GM18867 (cell line): ENCODE measurements at regions not wholly inside any gene's neighbourhood (a gene's known extent, or its start where the extent isn't known, plus 50 kb on each side); places are given as distances from the start of the nearest gene placed in this dataset.
"Not testable (repeated sequence)": the region's sequence is repeated elsewhere in the genome, so short reads cannot be mapped to it uniquely, and the experiment has no call there.

Experiments used
- ATAC-seq: cut with Tn5 transposase; IDR thresholded peaks from one replicate; pipeline ENCODE4 v1.9.1; 2021; ENCODE audit warnings: mild to moderate bottlenecking, moderate library complexity; ENCODE audit not compliant: unreplicated experiment

DNA sequence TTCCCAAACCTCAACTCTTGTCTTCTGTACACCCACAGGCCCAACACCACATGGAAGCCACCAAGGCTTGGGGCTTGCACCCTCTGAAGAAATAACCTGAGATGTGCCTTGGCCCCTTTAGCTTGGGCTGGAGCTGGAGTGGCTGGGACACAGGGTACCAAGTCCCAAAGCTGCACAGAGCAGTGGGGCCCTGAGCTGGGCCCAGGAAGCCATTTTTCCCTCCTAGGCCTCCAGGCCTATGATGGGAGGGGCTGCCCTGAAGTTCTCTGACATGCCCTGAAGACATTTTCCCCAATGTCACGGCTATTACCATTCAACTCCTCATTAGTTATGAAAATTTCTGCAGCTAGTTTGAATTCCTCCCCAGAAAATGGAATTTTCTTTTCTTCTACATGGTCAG lies 163.2 kb upstream of the ARID1B start:
- no peak for ATAC-seq

DNA sequence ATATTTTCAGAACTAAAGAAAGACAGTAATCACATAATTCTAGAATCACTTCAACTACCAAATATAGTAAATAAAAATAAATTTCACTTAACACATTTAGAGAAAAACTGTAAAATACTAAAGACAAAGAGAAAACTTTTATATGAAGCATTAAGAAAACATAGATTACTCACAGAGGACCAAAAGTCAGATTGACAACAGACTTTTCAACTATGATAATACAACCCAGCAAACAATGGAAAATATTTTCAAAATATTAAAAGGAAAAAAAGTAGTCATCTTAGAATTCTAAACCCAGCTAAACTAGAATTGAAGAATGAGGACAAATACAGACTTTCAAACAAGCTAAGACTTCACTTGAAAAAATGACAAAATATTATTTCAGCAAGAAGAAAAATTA lies 164.8 kb upstream of the ARID1B start:
- no peak for ATAC-seq

DNA sequence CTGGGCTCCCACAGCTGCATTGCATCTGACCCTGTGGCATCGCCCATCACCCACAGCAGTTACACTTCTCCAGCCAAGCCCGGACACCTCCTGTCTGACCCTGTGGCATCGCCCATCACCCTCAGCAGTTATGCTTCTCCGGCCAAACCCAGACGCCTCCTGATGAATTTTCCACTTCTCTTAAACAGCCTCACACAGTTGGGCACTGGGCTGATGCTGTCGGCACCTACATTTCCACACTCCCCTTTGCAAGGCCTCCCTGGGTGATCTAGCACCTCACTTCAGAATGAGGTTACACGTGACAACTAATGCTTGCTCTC lies 175.2 kb upstream of the ARID1B start:
- peak; percentile 26 for ATAC-seq

DNA sequence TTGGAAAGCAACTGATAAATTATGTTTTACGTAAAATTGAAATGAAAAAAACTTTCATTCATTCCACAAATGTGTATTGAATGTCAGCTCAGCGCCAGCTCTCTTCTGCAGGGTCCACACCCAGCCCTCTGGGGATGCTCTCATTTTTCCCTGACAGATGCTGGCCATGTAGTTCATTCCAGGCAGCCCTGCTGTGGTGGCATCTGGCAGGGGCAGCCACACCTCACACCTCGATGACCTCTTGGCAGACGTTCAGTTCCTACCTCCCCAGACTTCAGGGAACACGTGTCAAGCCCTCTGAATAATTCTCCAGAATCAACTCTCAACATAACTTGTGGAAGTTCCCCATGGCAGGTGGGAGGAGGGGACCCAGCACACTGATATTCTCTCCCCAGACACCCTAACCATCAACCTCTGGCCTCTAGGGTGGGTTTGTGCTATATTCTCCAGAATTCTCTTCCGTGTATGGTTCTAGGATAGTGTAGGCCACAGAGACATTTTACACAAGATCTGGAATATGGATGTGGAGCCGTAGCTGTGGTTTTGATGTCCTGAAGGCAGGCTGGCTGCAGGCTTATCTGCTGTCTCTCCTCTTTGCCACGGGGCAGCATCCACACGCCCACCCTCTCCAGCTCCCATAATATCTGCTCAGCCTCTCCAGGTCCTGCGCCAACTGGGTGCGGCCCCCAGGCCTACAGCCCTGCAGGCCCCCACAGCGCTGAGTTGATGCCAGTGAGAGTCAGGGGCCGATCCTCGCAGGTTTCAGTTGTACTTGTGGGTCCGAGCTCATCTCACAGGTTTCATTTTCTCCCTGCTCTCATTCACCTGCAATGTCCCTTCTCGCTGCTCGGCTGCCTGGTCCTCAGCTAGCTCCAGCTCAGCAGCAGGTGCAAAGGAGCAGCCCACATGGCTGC lies 175.8 kb upstream of the ARID1B start:
- ATAC-seq, result peak; percentile 53

DNA sequence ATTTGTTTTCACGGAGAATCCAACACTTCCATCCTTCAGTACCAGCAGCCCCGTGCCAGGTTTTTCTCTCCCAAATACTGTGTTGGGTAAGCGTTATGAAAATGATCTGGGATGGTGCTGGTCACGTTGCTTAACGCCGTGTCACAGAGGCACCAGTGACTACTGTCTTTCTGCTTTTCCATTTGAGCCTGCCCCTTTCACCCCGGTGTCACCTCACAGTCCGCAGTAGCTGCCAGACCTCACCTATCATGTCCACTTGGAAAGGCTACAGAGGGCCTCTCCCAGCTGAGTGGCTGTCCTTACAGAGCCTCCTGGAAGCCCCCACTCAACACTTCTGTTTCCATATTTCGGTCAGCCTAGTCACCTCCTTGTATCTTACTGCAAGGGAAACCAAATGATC lies 176.5 kb upstream of the ARID1B start:
- no peak for ATAC-seq

DNA sequence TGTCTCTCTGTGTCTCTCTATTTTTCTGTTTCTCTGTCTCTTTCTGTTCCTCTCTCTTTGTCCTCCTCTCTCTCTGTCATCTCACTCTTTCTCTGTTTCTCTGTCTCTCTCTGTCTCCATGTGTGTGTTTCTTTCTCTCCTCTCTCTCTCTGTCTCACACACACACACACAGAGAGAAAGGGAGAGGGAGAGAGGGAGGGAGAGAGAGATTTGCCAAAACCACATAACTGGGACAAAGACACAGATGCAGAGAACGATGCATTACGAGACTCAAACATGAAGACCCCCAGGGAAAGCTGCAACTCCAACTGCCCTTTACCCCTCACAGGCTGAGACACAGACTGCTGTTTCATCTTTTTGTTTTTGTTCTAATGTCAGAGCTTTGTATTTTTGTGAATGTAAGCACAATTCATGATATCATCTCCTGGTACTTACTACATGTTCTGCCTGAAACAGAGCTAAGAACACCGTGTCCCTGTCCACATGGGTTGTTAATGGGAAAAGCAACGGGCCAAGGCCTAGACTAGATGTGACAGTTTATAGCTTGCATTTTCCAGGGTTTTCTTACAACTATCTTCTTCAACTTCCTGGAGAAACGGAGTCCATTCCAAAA lies 177.1 kb upstream of the ARID1B start:
- ATAC-seq, result no peak

DNA sequence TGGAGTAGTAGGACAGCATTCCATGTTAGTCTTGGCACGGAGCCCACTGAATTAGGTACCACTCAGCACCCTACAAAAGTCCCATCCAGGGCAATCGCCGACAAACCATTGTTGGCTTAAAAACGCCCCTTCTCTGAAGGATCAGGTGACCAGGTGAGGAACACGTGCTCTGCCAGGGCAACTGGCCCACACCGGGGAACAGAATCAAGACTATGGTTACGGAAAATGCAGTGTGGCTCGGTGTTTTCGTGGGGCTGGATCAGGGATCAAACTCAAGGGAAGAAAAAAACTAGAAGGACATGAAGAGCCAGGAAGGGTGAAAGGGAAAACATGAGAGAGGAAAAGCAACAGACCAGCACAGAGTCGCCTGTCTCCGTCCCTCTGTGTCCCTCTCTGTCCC lies 177.8 kb upstream of the ARID1B start:
- ATAC-seq, result no peak

DNA sequence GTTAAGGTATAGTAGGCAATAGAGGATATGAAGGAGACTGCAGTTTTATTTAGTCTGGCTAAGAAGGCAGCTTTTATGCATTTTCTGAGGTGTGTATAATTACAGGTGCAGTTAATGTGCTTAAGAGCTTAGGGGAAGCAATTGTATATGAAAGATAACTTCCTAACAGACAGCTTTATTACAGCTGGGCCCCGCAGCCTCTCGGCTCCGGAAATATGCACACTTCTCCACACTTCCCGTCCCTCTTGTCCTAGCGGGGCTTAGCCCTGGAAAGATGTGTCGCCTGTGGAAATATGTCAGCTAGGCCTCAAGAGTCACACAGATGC lies 178.4 kb upstream of the ARID1B start:
- no peak for ATAC-seq

DNA sequence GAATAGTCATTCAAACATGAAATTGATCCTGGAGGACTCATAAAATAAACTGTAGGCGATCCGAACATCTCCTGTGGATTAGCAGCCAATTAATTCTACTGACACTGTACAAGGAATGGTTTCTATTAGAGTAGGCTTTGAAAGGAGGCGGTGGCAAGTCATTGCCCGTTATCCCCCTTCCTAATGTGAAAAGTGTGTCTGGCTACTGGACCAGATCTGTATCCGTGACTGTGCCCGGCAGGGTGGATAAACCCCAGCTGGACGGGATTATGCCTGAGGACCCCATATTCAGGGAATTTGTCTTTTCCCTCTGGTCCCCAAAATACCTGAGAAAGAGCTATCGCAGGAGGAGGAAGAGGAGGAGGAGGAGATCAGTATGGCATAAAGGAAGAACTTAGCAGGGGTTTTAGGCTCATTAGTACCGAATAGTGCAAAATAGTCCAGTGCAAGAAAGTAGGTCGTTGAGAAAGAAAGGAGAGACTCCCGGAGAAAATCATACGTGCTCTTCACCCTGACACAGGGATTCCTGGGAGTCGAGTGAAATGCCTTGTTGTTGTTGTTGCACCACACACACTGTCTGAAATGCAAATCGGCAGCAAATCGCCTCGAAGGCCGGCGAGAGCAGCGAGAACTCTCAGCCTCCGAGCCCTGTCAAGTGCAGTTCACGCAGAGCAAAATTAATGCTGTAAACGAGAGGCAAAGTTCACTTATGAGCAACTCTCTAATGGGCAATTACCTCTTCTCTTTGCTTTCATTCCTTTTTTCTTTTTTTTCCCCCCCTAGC lies 178.9 kb upstream of the ARID1B start:
- ATAC-seq, result no peak

DNA sequence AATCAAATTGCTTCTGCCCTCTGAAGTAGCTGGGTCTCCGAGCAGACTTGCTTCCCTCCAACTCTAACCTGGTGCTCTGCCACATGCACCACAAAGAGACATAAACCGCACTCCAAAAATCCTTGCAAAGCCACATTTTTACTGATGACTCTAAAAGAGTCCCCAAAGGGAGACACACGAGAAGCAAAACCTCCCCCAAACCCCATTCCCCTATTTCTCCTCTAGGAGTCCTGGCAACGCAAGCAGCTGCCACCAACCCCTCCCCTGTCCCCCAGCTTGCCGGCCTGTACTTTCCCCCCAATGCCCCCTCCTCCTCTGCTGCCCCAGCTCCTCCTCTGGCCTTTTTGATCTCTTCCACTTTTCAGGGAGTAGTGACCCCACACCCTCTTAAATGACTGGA lies 180.1 kb upstream of the ARID1B start:
- ATAC-seq, result no peak

DNA sequence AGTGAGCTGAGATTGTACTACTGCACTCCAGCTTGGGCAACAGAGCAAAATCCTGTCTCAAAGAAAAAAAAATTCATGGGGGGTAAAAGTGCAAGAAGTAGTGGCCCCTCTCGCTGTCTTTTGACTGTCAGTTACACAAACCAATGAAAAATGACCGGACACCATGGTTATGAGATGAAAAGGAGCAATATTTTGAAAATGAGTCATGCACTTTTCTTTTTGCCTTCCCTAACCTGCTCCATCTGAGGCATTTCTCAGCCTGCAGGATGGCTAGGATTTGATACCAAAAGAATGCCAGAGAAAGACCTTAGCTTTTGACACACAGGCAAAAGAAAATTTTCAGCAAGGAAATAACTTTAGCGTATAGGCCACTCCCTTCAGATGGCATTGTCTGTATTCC lies 181.7 kb upstream of the ARID1B start:
- ATAC-seq, result no peak

DNA sequence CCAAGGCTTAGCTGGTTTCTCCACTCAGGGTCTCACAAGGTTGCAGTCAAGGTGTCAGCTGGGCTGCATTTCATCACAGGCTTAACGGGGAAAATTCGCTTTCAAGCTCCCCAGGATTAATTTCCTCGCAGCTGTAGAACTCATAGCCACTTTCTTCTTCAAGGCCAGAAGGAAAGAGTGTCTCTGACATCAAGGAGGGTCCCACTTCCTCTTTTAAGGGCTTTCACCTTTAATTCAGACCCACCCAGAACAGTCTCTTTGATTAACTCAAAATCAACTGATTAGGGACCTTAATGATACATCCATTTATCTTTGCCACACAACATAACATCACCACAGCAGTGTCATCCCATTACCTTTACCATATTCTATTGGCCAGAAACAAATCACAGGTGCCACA lies 183.3 kb upstream of the ARID1B start:
- no peak for ATAC-seq

DNA sequence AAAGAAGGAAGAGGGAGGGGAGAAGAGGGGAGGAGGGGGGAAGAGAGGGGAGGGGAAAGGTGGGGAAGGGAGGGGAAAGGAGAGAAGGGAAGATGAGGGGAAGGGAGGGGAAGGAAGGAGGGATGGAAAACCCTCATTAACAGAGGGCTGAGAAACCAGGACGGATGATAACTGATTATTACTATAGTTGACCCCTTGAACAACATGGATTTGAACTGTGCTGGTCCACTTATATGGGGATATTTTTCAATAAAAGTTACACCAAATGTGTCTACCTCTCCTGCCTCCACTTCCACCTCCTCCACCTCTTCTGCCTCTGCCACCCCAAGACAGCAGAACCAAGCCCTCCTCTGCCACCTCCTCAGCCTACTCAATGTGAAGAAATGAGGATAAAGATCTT lies 184.1 kb upstream of the ARID1B start:
- ATAC-seq, result no peak

DNA sequence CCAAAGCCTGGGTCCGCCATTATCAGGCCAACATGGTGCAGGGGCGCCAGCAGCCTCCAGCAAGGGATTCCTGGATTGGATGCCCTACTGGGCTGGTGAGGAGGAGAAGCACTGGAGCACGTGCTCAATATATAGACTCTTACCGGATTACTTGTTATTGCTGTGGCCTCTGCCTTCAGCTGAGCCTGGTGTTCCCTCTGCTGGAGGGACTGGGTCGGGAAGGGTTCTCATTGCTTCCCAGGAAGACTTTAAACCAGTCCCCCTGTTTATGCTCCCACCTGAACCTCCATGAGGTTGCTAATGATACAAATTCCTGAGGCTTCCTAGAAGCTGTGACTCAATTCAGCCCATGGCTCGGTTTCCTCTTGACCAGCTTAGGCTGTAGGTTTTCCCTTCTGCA lies 186.7 kb upstream of the ARID1B start:
- no peak for ATAC-seq

DNA sequence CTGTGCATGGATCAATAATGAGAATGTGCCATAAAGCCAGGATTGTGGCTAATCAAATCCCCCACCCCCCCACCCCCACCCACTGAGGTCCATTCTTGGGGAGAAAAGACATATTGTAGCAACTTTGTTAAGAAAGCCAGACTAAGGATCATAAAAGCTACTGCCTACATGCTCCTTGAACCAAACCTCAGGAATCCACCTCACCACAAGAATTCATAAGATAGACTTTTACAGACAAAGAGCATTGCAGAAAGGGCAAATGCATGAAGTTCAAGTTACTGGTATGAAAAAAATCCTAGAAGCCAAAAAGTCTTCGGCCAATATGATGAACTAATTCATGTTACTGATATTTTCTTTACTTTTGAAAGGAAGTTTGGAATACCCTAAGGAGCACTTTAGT lies 187.9 kb upstream of the ARID1B start:
- ATAC-seq, result no peak

DNA sequence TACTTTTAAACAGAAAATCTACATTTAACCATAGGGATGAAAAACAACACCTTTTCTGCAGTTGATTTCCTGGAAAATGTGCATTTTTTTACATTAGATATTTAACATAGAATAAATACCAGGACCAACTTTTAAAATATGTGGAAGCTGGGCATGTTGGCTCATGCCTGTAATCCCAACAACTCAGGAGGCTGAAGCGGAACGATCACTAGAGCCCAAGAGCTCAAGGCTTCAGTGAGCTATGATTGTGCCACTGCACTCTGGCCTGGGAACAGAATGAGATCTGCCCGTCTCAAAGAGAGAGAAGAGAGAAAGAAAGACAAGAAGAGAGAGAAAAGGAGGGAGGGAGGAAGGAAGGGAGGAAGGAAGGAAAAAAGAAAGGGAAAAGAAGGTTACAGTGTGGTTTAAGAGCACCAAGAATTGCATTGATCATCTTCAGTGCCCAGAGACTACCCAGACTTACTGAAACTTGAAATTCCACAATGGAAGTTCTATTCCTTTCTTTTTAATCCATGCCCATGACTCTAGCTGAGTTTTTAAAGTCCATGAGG lies 189.4 kb upstream of the ARID1B start:
- ATAC-seq, result no peak

DNA sequence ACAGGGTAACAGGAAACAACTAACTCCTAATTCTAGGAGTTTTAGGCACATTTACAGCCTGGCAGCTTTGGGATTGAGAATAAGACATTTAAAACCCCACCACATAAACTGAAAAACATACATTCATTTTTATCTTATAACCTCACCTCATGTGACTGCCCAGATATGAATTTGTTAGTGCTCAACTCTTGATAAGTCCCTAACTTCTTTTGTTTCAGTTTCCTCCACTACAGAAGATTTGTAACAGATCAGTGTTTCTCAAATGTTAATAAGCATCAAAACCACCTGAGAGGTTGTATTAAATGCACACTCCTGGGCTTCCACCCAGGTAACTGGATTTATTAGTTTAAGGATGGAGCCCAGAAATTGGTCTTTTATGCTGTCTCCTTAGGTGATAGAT lies 190.1 kb upstream of the ARID1B start:
- no peak for ATAC-seq

DNA sequence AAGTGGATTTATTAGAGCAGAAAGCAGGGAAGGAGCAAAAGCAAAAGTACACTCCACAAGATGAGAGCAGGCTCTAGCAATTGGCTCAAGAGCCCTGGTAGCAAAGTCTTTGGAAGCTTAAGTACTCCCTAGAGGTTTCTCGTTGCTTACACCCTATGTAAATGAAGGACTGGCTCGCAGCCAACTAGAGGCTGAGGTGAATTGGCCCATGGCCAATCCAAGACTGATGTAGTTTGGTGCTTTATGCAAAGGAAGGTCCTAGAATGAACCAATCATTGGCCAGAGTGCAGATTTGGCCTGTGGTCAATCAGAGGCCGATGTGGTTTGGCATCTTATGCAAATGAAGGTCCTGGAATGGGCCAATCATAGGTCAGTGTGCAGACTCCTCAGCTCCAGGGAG lies 191.3 kb upstream of the ARID1B start:
- ATAC-seq, result no peak

DNA sequence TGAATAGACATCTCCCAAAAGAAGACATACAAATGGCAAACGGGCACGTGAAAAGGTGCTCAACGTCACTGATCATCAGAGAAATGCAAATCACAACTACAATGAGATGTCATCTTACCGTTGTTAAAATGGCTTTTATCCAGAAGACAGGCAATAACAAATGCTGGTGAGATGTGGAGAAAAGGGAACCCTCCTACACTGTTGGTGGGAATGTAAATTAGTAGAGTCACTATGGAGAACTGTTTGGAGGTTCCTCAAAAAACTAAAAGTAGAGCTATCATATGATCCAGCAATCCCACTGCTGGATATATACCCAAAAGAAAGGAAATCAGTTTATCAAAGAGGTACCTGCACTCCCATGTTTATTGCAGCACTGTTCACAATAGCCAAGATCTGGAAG lies 193.1 kb upstream of the ARID1B start:
- ATAC-seq, result not testable (repeated sequence)

DNA sequence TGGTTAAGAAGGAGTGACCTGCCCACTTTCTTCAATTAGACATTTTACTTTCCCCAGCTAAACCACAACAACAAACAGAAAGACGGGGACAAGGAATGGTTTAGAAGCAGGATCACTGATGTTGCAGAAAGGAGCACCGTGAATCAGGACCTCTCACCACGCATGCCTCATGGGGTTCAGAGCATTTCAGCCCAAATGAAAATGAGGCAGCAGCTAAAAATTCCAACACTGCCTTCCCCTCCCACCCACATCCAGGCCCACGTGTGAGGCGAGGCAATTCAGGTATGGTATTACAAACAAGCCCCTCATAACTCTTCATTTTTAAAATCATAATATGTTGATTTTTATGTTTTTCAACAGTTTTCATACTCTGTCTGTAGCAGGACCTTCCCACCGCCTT lies 194.1 kb upstream of the ARID1B start:
- no peak for ATAC-seq

DNA sequence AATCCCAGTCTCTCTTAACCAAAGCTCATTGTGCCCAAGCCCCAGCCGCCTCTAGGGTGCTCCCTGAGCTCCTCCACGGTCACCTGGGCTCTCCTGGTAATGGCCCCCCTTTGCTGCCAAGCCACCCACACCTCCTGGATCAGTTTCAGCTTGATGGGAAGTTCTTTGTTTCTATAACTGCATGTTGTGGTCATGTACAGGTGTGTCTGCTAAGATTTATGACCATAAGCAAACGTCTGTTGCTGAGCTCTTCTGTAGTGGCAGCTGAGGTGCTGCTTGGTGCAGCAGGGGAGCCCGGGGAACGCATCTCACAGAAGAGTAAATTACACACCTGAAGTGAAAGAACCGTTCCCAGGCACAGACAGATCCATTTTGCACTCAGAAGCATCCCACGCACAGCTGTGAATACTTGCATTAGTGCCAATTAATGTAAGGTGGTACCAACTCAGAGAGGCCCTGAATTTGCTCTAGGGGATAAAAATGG lies 194.6 kb upstream of the ARID1B start:
- no peak for ATAC-seq

DNA sequence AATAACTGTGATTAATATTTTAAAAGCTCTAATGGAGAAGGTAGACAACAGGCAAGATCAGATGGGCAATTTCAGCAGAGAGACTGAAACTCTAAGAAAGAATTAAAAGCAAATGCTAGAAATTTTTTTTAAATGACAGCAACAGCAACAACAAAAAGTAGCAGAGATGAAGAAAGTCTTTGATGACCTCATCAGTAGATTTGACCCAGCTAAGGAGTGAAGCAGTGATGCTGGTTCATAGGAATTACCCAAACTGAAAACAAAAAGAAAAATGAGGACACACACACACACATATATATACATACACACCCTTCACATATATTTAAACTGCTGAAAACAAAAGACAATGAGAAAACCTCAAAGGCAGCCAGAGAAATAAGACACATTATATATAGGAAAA lies 197.6 kb upstream of the ARID1B start:
- no peak for ATAC-seq
